ENCODE measurements at regions not wholly inside any gene's neighbourhood (a gene's known extent, or its start where the extent isn't known, plus 50 kb on each side); places are given as distances from the start of the nearest gene placed in this dataset.

DNA sequence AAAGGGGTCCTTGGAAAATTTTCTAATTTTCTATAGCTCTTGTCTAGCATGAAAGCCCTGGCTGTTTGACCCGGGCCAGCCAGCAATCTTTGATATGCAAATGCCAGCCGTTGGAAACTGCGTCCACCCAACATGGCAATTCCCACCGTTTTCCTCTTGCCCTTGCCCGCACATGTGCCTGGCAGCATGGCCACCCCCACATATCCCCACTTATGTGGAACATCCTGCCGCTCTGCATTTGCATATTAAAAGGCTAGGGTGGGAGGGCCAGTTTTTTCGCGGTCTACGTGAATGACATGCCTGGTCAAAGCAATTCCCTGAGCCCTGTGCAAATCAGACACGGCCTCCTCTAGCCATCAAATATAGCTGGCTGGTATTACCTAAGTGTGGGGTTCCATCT lies 110.3 kb upstream of the TDRD3 start:
- no peaks in the 10 kb centered on the region for H4K20me1 ChIP-seq (ENCODE audit: insufficient read depth, low read length)
- H3K9me3 ChIP-seq (ENCODE audit: control insufficient read depth, insufficient read depth, low read length), result no peaks in the 10 kb centered on the region
- no peak overlapping the region for H3K23ac ChIP-seq (ENCODE audit: low read depth, low read length)
- no peak overlapping the region for H3K27ac ChIP-seq (ENCODE audit: insufficient read depth, low read length)
- no peak overlapping the region for H3K4me3 ChIP-seq (ENCODE audit: insufficient read depth, low read depth, low read length)
- ChIA-PET POLR2A (ENCODE audit: unreplicated experiment) (no interaction called here), CTCF (no interaction called here)
- no peaks in the 10 kb centered on the region for H3K9me1 ChIP-seq (ENCODE audit: insufficient read depth, low read length)
- H3K56ac ChIP-seq (ENCODE audit: extremely low read depth, insufficient read depth, low read length), result no peak overlapping the region
- H4K5ac ChIP-seq (ENCODE audit: low read depth, low read length), result no peak overlapping the region
- H4K91ac ChIP-seq (ENCODE audit: insufficient read depth, low read depth, low read length), result no peak overlapping the region
- no peak overlapping the region for H3K9ac ChIP-seq (ENCODE audit: low read depth, low read length)
- 20% methylated on average over 1 of the region's 10 CpGs; no CpG with 5 or more reads in 1 of the 2 experiments for WGBS, 2 experiments (ENCODE audit: extremely low coverage in 2 of 2, insufficient read length in 1 of 2)
- no peak overlapping the region for H2BK5ac ChIP-seq (ENCODE audit: low read depth, low read length, poor library complexity, severe bottlenecking)
- peaks cover 2% of the 10 kb centered on the region; the same call in 1 of the 2 replicates for H3K27me3 ChIP-seq (ENCODE audit: control insufficient read depth, insufficient read depth, low read length)
- no peak overlapping the region for H3K18ac ChIP-seq (ENCODE audit: low read depth, low read length)
- H3K4me2 ChIP-seq (ENCODE audit: low read depth, low read length), result no peak overlapping the region
- in situ Hi-C loops (cut with MboI; ENCODE audit: low sequenced_read_pairs), result no loop called here
- no peak overlapping the region for H3K14ac ChIP-seq (replicated peaks; ENCODE audit: low read depth, low read length)
- no peak overlapping the region for H2AK9ac ChIP-seq (replicated peaks; ENCODE audit: low read depth, low read length, poor library complexity)
- H2AFZ ChIP-seq (replicated peaks; ENCODE audit: low read length, poor library complexity), result no peak overlapping the region
- no peak overlapping the region for H2BK120ac ChIP-seq (ENCODE audit: low read depth, low read length)
- H2AK5ac ChIP-seq (ENCODE audit: low read depth, low read length), result no peak overlapping the region
- DNase-seq, result no peak
- H3K4ac ChIP-seq (ENCODE audit: low read depth, low read length), result no peak overlapping the region
- no peak for TF ChIP-seq POLR2A (IDR thresholded peaks at IDR 0.05; ENCODE audit: low read depth, low read length)
- no peak for TF ChIP-seq MAFK (IDR thresholded peaks at IDR 0.05; ENCODE audit: low read depth, low read length)
- no peak for TF ChIP-seq FOS (IDR thresholded peaks at IDR 0.05; ENCODE audit: low read depth, low read length)
- TF ChIP-seq MXI1 (IDR thresholded peaks at IDR 0.05; ENCODE audit: borderline replicate concordance, low read depth, low read length), result no peak
- no peak for TF ChIP-seq CEBPB (IDR thresholded peaks at IDR 0.05; ENCODE audit: low read depth, low read length)
- TF ChIP-seq RFX5 (IDR thresholded peaks at IDR 0.05; ENCODE audit: low read depth, low read length), result no peak
- TF ChIP-seq, protein P1, sequence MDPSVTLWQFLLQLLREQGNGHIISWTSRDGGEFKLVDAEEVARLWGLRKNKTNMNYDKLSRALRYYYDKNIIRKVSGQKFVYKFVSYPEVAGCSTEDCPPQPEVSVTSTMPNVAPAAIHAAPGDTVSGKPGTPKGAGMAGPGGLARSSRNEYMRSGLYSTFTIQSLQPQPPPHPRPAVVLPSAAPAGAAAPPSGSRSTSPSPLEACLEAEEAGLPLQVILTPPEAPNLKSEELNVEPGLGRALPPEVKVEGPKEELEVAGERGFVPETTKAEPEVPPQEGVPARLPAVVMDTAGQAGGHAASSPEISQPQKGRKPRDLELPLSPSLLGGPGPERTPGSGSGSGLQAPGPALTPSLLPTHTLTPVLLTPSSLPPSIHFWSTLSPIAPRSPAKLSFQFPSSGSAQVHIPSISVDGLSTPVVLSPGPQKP (IDR thresholded peaks at IDR 0.05; ENCODE audit: borderline replicate concordance, low read depth, low read length), result no peak
- TF ChIP-seq MAZ (IDR thresholded peaks at IDR 0.05; ENCODE audit: borderline replicate concordance, low read depth, low read length), result no peak
- TF ChIP-seq, protein P2, sequence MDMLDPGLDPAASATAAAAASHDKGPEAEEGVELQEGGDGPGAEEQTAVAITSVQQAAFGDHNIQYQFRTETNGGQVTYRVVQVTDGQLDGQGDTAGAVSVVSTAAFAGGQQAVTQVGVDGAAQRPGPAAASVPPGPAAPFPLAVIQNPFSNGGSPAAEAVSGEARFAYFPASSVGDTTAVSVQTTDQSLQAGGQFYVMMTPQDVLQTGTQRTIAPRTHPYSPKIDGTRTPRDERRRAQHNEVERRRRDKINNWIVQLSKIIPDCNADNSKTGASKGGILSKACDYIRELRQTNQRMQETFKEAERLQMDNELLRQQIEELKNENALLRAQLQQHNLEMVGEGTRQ (IDR thresholded peaks at IDR 0.05; ENCODE audit: low read depth, low read length), result no peak
- no peak for TF ChIP-seq NFE2L2 (IDR thresholded peaks at IDR 0.05; ENCODE audit: low read depth, low read length)
- no peak for TF ChIP-seq CHD1 (IDR thresholded peaks at IDR 0.05; ENCODE audit: low read depth, low read length)
- no peak for TF ChIP-seq BHLHE40 (IDR thresholded peaks at IDR 0.05; ENCODE audit: low read depth, low read length)
- no peak for TF ChIP-seq RCOR1 (IDR thresholded peaks at IDR 0.05; ENCODE audit: insufficient replicate concordance, low read length)
- no peak for TF ChIP-seq CTCF (conservative IDR thresholded peaks at IDR 0.05; ENCODE audit: low read depth, low read length)
- TF ChIP-seq RAD21 (IDR thresholded peaks at IDR 0.05; ENCODE audit: low read length), result no peak
- no peak for TF ChIP-seq SMC3 (IDR thresholded peaks at IDR 0.05; ENCODE audit: low read depth, low read length)
- H3K79me1 ChIP-seq (ENCODE audit: low read depth in 1 of 2, low read length in 2 of 2), result no peaks in the 10 kb centered on the region
- BruUV-seq (replicated peaks), result no TSS peak
- dilution Hi-C loops (cut with HindIII; ENCODE audit: low sequenced_read_pairs, unreplicated experiment), result no loop called here
- intact Hi-C loops (cut with micrococcal nuclease), result no loop called here
- H2BK15ac ChIP-seq (ENCODE audit: low read depth, low read length), result no peak overlapping the region
- no peaks in the 10 kb centered on the region for H3K36me3 ChIP-seq (ENCODE audit: control insufficient read depth, insufficient read depth, low read length)
- no peaks in the 10 kb centered on the region for H3K4me1 ChIP-seq (ENCODE audit: control insufficient read depth, insufficient read depth, low read length)
- ATAC-seq (ENCODE audit: low read depth), result no peak
- H4K8ac ChIP-seq (ENCODE audit: low read depth in 2 of 2, low read length in 2 of 2), result no peak overlapping the region
- H2BK20ac ChIP-seq (ENCODE audit: low read depth, low read length), result no peak overlapping the region

Data from IMR-90 (cell line).